Fibroblast of upper back skin (primary cell): ENCODE measurements at regions not wholly inside any gene's neighbourhood (a gene's known extent, or its start where the extent isn't known, plus 50 kb on each side); places are given as distances from the start of the nearest gene placed in this dataset.
"Not testable (repeated sequence)": the region's sequence is repeated elsewhere in the genome, so short reads cannot be mapped to it uniquely, and the experiment has no call there.

ENCODE experiments used
- DNase-seq: peaks from one replicate; pipeline ENCODE4 v3.0.0-alpha.2; 2013

DNA sequence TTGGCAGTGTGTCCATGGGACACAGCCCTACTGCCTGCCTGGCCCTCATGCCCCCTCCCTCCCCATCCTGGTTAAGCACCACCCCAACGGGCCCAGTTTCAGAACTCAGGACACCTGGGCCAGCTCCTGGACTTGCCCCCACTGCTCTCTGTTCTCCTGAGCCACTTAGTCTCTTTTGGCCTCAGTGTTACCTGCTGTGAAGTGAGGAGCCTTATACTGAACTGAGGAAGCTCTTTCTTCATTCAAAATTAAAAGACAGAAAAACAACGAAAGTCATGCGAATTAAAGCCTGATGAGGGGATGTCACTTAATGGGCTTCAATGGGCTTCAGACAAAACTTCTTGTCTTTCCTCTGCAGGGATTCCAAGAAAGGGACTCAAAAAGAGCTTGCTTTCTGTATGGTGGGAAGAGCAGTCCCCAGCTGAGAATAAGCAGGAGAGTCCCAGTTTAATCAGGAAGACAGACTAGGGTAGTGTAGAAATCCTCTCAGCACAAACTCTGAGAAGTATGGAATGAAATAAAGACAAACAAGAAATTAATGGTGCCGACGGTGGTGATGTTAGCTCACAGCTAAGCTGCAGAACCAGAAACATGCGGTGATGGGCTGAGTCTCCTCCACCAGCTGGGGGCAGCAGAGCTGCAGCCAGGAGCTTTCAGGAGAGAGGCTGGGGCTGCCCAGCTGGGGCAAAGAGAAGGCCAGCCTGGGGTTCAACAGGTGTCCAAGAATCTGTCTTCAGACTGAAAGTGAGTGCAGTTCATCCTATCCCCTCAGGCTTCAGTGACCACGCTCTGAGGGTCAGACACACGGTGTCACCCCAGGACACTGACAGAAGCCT is 101.0 kb downstream of the GGTLC2 start:
- DNase-seq, result peak; percentile 6

DNA sequence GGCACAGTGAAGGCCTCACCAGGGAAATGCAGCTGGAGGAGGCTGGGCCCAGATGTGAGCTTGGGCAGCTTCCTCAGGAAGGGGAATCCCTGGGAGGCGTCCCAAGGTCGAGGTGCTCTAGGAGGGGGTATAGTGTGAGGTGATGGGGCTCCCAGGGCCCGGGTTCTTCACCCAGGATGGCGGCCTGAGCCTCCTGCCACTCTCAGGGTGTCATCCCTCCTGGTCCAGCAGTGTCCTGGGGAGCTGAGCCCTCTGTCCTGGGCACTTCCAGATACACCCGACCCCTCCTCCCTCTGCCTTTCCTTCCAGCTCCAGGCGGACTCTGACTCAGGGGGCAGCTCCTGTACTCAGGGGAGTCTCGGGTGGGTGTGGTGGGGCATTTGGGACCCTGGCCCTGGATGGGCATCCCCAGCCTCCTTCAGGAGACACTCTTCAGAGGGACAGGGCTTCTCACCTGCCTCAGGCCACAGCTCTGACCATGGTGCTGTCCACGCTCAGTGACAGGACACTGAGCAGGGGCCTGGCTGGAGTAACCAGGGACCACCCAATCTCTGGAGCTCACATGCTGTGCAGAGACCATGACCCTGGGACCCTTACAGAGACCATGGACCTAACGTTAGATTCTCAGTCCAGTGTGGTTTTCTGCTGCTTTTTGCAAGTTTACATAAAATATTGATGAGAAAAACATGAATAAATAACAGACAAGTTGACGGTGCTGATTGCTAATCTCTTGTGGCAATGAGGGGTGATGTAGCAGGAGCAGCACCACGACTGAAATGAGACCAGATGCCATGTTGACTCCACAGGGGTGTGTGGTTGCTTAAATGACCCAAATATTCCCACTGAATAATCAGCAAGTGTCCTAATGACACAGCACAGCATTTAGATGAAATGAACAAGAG is 101.9 kb downstream of the GGTLC2 start:
- no peak for DNase-seq

DNA sequence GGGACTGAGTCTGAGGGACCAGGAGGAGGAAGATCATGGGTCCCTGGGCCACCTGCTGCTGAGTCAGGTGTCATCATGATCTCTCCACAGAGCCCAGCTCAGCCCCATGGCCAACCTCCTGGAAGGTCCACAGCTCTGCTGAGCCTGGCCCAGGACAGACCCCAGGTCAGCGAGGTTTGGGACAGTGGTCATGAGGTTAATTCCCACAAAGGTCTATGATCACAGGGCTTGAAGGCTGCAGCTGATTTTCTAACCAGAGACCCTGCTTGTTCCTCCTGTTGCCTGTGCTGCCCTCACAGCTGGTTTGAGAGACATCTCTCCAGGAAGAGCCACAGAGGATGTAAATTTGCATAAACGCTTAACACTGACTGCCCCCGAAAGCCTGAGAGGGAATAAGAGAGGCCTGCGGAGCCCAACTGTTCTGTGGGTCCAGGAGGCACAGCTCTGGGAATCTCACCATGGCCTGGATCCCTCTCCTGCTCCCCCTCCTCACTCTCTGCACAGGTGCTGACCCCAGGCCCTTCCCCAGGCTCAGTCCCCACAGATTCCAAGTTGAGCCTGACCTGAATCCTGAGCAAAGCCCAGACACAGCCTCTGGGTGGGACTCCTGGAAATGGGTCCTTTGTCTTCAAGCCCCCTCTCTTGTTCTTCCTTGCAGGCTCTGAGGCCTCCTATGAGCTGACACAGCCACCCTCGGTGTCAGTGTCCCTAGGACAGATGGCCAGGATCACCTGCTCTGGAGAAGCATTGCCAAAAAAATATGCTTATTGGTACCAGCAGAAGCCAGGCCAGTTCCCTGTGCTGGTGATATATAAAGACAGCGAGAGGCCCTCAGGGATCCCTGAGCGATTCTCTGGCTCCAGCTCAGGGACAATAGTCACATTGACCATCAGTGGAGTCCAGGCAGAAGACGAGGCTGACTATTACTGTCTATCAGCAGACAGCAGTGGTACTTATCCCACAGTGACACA is 102.8 kb downstream of the GGTLC2 start:
- no peak for DNase-seq

DNA sequence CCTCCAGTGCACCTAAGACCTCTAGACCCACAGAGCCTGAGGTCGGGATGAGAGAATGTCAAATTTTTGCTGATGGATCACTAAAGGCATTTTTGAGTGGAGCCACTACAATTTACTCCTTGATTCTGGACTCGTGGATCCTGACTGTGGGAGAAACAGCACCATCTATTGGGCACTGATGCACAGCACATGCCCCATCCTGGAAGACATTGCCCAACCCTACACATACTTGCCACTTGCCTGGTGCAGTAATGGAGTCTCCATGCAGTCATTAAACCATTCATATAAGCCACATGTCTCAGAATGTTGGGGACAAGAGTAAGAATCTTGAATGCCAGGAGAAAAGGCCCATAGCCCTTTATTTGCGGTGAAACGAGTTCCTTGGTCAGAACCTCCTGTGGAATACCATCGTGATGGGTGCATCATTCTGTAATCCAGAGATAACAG is 103.9 kb downstream of the GGTLC2 start:
- peak; percentile 39 for DNase-seq

DNA sequence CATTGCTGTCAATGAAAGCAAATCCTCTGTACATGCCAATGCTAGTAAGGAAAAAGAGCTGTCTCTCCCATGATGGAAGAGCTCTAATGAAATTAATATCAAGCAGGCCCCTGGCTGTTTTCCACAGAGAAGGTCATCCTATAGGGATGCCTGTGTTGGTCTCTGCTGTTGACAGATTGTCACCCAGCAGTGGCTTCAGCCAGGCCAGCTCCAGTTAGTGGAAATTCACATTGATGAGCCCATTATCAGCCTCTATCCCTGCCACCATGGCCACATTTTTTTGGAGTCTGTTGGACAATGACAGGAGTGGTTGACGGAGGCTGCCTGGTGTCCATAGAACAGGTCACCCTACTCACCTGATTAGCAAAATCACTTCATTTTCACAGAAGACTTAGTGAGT is 104.3 kb downstream of the GGTLC2 start:
- DNase-seq, result no peak

DNA sequence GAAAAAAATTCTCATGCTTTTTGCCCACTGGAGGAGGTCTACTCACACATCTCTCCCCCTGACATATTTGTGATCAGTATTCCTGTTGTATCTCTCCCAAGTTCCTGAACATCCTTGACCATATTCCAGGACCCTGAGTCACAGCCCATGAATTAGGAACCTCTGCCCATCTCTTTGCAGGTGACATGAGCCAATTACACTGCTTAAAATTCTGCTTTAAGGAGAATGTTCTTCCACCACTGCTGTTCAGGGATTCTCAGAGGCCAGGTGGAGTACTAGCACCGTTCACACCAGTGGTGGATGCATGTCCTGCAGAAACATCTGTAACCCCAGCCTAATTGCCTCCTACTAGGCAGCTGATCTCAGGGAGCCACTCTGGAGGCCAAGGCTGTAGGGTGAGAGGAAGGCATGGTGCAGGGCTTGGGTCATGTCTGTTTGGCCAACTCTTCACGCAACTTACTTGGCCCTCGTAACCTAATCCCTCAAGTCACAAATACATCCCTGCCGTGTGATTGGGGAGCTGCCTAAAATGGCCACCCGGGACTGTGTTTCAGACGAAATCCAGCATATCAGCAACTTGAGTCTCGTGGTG is 104.8 kb downstream of the GGTLC2 start:
- no peak for DNase-seq

DNA sequence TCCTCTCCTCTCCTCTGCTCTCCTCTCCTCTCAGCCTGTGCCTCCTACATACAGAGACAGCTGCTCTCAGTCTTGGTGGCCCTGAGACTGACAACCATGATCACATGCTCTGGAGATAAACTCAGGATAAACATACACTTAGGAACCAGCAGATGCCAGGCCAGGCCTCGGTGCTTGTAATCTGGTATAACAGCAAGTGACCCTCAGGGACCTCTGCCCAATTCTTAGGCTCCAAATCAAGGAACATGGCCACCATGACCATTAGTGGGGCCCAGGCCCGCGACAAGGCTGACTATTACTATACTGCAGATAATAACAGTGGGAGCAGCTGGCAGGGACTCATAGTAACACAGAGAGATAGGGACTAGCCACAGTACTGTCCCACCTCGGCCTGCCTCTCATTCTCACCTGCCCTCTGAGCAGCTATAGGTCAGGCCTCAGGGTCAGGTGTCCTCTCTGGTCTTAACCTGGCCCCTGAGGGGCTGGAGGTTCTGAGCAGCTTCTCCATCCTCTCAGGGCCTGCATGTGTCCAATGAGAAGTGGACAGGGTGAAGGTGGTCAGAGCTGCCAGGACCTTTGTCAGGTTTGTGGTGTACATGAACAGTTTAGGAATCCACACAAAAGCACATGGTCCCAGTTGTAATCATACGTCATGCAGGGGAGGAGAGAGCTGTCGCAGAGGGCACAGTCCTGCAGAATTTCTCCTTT is 106.1 kb downstream of the GGTLC2 start:
- no peak for DNase-seq

DNA sequence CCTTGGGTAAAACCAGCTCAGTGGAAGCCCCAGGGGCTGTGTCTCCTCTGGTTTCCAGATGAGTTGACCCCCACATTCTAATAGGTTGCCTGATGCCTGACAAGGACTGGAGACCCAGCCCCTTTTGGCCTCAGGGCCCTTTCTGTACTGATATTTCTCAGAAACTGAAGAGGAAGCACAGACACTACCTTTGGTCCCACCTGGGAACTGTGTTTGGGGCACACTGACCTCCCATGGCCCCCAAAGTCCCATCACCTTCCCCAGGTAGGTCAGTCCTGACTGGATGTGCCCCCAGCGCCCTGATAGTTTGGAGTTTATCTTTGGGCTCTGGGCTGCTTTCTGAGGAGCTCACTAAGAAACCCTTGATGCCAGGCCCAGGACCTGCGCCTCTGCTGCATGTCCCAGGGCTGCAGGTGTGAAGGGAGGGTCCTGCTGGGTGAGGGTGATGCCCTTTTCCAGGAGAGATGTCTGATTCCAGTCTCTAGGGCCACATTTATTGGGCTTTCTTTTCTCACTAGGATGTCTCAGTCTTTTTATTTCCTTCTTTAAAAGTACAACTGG is 106.7 kb downstream of the GGTLC2 start:
- DNase-seq, result no peak

DNA sequence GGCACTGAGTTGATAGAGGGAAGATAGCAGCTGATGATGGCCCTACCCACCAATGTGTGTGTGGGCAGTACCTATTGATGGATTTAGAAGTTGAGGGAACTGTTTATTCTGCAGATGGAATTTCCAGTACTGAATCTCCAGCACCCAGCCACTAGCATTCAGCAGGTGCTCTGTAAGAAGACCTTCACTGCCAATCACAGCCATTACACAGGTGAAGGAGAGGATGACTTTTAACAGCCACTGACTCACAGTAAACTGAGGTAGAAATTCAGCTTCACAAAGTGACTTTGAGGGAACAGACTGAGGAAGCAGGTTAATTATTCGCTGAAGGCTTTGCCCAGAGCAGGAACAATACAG is 107.8 kb downstream of the GGTLC2 start:
- no peak for DNase-seq

DNA sequence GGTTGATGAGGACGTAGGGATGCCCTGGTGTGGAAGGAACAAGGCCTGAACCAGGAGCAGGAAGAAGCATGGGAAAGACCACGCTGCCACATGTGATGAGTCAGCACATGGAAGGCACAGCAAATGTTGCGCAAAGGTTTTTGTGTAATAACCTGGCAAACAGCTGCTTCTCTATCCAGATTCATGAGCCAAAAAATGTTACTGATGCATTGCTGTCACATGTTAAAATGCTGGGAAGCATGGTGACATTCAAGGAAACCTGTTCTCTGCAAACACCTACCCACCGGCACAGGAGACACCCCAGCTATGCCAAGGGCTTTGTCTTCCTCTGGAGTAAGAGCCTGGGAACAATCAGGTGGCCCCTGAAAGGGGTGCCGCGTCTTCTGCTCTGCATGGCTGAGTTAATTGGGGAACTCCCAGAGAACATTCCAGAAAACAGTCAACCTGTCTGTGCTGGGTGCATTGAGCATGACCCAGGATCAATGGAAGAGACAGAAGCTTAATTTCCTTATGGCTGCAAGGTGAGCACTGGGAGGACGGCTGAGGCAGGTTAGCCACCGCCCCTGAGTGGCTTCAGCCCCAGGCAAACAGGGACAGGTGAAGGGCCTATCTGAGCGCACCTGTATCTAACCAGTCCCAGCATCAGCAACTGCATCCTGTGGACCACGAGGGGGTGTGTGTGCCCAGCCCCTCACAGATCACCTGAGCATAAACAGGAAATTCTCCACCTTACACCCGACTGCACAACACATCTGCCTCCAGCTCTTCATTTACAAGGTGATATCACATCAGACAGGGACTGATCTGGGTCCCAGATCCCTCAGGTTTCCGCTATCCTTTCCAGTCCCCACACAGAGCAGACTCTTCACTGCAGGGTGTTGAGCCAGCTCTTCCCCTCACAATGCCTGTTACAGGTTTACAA is 108.4 kb downstream of the GGTLC2 start:
- peak; percentile 21 for DNase-seq

DNA sequence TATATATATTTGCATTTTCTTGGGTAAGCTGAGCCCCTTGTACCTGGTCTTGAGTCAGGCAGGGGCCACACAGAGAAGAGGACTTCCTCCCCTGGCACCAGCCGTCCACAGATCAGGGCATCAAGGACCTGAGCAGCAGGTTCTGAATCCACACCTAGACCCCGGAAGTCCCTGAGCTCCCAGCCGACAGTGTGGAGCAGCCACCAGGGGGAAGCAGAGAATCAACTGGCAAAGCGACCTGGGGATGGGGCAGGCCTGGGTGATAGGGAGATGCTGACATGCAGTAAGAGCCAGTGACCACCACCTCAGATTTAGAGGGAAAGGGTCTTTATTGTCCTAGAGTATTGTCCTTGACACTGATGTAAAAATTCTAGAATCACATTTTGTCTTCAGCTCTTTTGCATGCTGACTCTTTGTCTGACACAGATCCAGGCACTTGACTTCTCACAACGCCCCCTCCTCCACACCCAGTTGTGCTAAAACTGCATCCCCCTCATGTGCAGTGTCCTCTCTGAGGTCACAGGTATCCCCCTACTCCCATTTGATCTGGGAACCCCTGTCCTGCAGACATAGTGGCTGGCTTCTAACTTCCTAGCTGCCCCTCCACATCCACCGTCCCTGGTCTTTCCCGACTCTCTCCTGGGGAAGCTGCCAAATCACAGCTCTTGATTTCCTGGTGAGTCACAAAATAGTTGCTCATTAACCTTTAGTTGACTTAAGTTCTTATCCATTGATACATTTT is 109.3 kb downstream of the GGTLC2 start:
- peak; percentile 18 for DNase-seq

DNA sequence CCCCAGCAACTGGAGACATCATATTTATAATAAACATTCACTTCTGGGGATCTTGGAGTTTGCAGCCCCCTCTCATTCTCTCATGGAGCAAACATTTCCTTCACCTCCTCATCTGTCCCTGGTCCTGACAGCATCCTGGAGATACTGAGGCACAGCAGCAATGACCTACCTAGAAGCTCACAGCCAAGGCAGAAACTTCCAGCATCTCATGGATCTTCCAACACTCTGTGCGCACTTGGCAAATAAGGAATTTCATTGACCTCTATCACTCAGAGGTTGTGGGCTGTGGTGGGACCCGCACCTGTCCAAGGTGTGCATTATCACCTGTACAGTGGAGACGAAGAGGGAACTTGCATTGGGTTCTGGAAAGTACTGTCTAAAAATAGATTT is 109.8 kb downstream of the GGTLC2 start:
- DNase-seq, result no peak

DNA sequence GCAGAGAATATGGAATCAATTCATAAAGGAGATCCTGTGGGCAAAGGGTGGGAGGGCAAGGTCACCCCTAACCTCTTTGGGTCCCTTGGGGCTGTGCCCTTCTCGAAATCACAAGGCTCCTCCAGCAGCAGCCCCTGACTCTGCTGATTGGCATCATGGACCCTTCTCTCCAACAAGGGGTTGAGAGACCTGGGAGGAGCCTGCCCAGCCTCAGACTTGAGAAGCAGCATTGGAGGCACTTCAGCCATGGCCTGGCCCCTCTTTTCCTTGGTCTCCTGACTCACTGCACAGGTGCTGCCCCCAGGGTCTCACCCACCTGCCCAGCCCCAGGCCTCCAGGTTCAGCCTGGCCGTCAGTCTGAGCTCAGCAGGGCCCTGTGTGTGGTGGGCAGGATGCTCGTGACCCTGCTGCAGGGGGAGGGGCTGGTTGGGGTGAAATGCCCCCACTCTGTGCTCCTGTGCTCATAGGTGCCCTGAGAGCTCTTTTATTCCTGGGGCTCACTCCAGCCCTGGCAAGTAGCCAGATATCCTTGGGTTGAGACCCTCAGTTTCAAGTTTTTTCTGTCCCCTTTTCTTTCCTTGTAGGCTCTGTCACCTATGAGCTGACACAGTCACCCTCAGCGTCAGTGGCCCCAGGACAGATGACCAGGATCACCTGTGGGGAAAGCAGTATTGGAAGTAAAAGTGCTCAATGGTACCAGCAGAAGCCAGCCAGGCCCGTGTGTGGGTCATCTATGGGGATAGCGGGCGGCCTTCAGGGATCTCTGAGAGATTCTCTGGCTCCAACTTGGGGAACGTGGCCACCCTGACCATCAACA is 110.8 kb downstream of the GGTLC2 start:
- no peak for DNase-seq

DNA sequence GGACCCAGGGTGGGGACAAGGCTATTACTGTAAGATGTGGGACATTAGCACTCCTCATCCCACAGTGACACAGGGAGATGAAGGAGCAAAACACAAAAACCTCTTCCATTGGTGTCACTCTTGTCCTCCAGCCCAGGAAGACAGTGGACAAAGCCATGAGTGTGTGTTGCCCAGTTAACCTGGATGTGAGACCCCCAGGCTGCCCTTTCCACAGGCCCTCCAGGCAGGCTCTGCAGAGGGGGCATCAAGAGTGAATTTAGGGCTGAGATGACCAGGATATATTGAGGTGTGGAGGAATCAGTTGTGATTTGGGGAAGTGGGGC is 111.3 kb downstream of the GGTLC2 start:
- DNase-seq, result no peak

DNA sequence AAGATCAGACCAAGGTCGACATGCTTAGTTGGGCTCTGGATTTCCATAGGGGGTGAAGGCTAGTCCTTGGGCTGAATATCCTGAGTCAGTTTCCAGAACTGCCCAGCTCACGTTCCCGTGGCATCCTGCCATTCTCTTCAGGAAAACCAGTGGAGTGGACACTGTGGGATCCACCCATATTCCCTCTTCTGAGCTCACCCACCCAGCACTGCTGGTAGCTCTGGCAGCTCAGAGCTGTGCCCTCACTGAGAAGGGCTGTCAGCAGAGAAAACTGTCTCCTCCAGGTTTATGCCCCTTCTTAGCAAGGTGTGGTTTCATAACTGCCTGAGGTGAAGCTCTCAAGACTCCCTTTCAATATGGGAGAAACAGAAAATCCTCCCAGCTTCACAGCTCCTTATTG is 111.7 kb downstream of the GGTLC2 start:
- no peak for DNase-seq

DNA sequence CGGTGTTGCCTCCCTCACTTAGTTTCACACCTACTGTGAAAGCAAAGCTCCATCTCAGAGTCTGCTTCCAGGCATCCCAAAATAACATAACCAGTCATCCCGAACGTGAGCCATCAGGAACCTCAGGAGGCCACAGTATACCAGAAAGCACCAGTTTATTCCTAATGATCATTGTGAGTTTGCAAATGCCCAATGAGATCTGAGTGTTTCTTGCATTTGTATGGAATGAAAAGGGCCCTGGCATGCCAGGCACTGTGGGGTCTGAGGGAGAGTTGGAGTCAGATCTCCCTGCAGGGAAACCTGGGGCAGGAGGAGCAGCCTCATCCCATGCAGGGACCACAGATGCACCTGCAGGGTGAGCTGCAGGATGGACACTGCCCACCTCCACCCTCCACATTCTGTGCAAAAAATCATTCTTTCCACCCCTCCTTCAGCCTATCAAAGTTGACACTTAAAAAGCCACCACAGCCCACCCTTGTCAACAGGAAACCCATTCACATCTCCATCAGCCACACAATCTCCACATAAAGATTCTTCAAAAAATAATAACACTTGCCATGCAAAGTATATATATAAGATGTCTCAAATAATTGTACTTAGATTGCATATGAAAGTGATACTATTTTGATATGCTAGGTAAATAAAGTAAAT is 112.3 kb downstream of the GGTLC2 start:
- not testable (repeated sequence) for DNase-seq

DNA sequence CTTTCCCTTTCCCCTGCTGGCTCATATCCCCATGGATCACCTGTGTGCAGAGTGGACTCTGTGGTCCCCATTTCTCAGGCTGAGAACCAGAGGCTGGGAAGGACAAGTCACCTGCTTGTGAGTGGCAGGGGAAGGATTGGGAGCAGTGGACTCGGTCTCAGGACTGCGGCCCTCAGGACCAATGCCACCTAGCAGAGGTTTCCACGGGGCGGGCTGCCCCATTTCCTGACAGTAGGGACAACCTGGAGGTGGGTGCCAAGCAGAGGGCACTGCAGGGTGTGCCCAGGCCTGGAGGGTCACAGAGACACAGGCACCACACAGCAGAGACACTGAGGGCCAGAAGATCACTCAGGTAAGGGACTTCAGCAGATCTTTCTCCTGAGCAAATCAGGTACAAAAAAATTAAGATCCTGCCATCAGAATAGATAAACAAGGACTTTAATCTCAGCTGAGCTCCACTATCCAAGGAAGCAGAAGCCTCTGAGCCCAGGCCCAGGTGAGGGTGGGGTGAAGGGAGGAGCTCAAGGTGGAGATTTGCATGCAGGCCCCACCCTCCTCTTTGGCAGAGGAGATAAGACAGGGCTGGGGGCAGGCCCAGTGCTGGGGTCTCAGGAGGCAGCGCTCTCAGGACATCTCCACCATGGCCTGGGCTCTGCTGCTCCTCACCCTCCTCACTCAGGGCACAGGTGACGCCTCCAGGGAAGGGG is 113.8 kb downstream of the GGTLC2 start:
- not testable (repeated sequence) for DNase-seq

DNA sequence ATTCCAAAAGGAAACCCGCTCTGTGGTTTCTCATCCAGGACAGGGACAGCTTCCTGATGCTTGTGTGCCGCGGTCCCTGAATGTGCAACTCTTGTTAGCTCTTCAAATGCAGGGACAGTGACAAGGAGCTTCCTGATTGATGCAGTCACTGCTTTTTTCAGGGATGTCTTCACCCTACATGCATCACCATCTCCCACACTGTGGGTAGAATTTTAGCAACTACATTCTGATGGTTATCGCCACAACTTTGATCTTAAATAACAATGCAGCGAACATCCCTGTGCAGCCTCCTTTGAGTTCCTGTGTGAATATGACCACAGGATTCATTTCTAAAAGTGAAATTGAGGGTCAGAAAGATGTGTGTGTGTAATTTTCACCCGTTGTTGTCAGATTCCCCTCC is 115.0 kb downstream of the GGTLC2 start:
- no peak for DNase-seq
